GM18951 (cell line): ENCODE measurements at regions not wholly inside any gene's neighbourhood (a gene's known extent, or its start where the extent isn't known, plus 50 kb on each side); places are given as distances from the start of the nearest gene placed in this dataset.
"Not testable (repeated sequence)": the region's sequence is repeated elsewhere in the genome, so short reads cannot be mapped to it uniquely, and the experiment has no call there.

Source experiments
- POLR2A ChIP-seq: IDR thresholded peaks from 4 replicates; pipeline ENCODE4 v1.6.1; 2011; ENCODE audit warnings: mild to moderate bottlenecking; ENCODE audit not compliant: insufficient read length, insufficient read depth; ENCODE audit errors: extremely low read depth
- in situ Hi-C: fragments of 300-500 bp; cut with MboI; formaldehyde crosslinking; loops from one replicate; pipeline ENCODE4 v1.12.0; 2022; ENCODE audit warnings: low sequenced_read_pairs, mixed read lengths, inconsistent platforms; ENCODE audit not compliant: unreplicated experiment

DNA sequence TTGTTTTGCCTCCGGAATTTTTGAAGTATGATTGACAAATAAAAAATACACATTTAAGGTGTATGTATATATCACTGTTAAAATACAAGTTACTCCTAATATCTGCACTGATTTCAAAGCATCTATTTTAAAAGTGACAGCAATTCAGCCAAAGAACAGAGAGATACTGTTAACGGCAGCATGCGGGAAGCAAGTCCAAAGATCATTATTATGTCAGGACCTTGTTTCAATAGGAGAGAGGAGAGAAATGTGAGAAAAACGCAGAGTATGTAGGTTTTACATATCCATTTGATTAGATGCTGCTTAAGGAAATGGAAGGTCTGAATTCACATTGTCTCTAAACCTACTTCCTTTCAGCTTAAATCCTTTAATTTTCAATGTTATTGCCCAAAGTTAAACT is 545.5 kb upstream of the SLC8A1 start:
- TF ChIP-seq POLR2A, result no peak
- in situ Hi-C loops, result no loop called here

- TF ChIP-seq POLR2A, result no peak
- in situ Hi-C loops, result no loop called here
Observed at GRCh38 chr2:41000374-41000773, 548.5 kb upstream of the SLC8A1 start.

DNA sequence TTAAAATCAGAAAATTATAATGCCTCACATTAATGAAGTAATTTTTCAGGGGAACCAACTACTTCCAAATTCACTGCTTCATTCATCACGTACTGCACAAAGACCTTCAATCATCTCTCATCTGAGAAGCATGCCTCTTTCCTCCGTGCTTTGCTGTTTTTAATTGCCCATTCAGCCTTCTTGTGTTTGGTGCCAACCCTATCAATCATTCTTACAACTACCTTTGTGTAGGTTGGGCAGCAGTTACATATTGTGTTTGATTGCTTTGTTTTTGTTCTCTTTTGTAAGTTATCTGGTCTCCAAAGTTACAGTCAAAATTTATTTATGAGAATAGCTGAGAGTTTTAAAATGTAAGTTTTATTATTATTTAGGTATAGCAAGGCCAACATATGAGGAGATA is 549.0 kb upstream of the SLC8A1 start:
- in situ Hi-C loops, result no loop called here

DNA sequence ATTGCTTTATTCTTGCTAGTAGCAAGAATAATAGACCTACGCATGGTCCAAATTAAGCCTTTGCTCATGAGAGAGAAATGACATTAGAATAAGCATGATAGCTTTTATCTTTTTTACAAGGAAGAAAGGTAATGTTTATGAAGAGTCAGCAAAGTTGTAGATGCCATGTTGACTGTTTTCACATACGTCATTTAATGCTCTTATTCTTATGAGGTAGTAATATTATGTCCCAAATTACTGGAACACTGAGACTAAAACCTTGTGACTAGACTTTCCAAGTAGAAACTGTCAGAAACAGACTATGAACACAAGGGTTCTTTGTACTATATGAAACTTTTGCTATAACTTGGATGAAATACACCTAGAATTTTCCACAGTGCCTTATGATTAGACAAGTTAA is 552.8 kb upstream of the SLC8A1 start:
- in situ Hi-C loops, result no loop called here
- no peak for TF ChIP-seq POLR2A

More for the DNA sequence above, 549.0 kb upstream of the SLC8A1 start:
- TF ChIP-seq POLR2A, result no peak

GRCh38 chr2:41020358-41020757 is 568.5 kb upstream of the SLC8A1 start:
- in situ Hi-C loops, result no loop called here
- TF ChIP-seq POLR2A, result no peak

DNA sequence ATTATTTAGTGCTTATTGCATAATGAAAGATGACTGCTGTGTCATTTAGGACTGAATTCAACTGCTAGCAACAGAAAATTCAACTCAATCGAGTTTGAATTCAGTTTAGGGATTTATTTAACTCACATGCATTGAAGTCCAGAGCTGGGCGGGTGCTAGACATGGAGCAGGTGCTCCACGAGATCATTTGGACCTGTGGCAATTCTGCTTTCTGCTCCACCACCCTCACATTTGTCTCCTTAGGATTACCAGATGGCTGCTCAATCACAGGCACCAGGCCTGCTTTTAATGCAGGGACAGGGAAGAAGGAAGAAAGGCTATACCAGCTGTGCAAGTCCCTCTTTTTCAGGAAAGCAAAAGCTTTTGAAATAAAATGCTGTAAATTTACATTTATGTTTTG is 572.9 kb upstream of the SLC8A1 start:
- in situ Hi-C loops, result no loop called here
- no peak for TF ChIP-seq POLR2A

- no peak for TF ChIP-seq POLR2A
- in situ Hi-C loops, result no loop called here
Observed at GRCh38 chr2:41026613-41027012, 574.7 kb upstream of the SLC8A1 start.

DNA sequence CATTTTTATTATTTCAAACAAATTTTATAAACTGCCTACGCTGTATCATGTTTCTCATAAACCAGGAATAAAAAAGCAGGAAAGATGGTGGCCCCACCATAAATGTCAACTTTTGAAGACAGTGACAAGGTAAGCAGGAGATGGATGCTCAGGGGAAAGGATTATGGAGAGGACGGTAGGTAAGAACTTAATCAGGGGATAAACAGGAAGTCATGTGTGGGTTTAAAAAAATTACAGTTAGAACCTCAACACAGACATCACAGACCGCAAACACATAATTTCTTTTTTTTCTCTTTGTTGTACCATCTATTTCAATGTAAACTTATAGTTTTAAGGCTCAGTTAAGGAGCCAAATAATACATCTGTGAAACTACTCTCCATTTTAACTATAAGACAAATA is 575.2 kb upstream of the SLC8A1 start:
- in situ Hi-C loops, result no loop called here
- no peak for TF ChIP-seq POLR2A

DNA sequence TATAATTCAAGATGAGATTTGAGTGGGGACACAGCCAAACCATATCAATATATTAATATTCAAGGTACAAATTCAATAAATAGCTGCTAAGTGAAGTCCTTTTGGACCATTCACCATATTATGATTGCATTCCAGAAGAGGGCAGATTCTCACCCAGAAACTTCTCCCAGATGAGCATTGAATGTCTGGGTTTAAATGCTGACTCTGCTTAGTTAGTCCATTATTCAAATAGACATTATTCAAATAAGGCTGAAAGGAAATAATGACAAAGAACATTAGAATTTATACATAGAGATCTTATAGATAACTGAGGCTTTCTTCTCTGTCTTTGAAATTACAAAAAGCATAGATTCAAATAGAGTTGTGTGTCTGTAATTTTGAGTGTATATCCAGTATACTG is 579.4 kb upstream of the SLC8A1 start:
- in situ Hi-C loops, result no loop called here
- TF ChIP-seq POLR2A, result no peak

DNA sequence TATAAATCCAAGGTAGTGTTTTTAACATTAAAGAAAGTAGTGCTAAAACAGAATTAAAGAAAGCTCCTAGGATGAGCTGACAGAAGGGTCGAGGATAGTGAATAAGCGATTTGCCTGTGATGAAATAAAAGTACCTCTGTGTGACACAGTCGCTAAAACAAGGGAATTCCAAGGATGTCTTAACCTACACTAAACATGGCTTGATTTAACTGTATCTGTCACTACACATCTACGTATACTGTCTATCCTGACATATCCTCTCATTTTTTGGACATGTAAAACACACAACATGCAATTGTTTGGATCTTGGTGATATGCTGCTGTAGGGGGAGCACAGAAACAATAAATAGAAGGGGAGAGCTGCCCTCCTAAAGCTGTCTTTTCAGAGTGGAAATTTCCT is 580.8 kb upstream of the SLC8A1 start:
- in situ Hi-C loops, result no loop called here

GRCh38 chr2:41033127-41033526 is 581.2 kb upstream of the SLC8A1 start:
- in situ Hi-C loops, result no loop called here

More for the DNA sequence above, 580.8 kb upstream of the SLC8A1 start:
- TF ChIP-seq POLR2A, result no peak

GRCh38 chr2:41038408-41038807 is 586.5 kb upstream of the SLC8A1 start:
- in situ Hi-C loops, result no loop called here
- TF ChIP-seq POLR2A, result no peak

More at GRCh38 chr2:41033127-41033526, 581.2 kb upstream of the SLC8A1 start:
- TF ChIP-seq POLR2A, result no peak

DNA sequence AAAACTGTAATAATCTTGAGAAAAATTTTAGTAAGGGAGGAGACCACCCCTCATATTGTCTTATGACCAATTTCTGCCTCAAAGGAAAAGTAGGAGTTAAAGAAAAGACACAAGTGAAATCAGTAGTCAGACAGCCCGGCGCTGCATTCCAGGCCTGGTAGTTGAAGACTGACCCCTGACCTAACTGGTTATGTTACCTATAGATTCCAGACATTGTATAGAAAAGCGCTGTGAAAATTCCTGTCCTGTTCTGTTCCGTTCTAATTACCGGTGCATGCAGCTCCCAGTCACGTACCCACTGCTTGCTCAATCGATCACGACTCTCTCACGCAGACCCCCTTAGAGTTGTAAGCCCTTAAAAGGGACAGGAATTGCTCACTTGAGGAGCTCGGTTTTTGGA is 587.9 kb upstream of the SLC8A1 start:
- in situ Hi-C loops, result not testable (repeated sequence)

DNA sequence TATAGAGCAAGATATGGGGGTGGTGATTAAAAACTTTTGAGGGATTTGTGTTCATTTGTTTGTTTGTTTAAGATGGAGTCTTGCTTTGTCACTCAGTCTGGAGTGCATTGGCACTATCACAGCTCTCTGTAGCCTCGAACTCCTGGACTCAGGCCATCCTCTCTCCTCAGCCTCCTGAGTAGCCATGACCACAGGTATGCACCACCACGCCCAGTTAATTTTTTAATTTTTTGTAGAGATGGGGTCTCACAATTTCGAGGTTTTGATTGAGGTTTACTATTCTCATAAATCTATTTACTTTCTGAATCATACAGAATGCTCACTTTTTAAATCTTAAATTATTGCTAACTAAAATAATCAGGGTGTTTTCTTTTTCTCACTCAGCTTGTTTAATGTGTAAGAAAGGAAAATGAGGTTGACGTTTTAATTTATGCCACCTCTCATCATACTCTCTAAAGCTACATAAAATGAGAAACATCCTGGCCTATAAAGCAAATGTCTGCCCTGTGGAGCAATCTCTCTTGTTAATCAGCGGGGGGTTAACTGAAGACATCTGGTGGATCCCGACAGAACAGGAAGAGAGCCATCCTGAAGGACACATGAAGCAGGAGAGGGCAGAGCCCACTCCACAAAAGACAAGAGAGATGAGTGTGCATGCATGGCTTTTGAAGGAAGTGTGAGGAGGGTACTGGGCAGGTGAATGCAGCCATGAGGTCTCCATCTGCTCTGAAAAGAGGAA is 589.1 kb upstream of the SLC8A1 start:
- in situ Hi-C loops, result no loop called here
- no peak for TF ChIP-seq POLR2A

DNA sequence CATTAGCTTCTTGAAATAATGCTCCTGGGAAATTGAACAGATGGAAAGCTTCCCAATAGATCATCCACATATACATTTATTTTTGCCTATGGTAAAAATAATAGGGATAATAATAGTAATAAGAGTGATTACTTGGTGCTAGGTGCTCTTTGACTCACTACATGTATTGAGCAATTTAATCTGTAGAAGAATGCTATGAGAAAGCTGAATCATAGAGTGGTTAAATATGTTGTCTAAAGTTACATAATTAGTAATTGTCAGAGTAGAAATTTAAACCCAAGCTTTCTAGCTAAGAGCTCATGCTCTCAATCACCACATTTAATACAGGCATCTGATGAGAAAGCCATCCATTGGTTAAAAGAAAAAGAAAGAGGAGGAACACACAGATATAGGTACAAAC is 590.5 kb upstream of the SLC8A1 start:
- TF ChIP-seq POLR2A, result no peak
- in situ Hi-C loops, result no loop called here
